ENCODE measurements at regions not wholly inside any gene's neighbourhood (a gene's known extent, or its start where the extent isn't known, plus 50 kb on each side); places are given as distances from the start of the nearest gene placed in this dataset.

GRCh38 chr18:70489571-70489970 lies 200.7 kb downstream of the SOCS6 start:
- no peaks in the 10 kb centered on the region for H3K9me3 ChIP-seq
- no peak overlapping the region for H3K4me2 ChIP-seq
- no peak overlapping the region for H3K27ac ChIP-seq
- WGBS (ENCODE audit: missing lambda C conversion rate): 4% methylated on average over 4 of the region's 4 CpGs
- FAIRE-seq (no peak), ATAC-seq (no peak), DNase-seq (ENCODE audit: low read depth in 1 of 2, low spot score in 1 of 2) (no peak)
- no peak overlapping the region for H3K4me3 ChIP-seq
- no peaks in the 10 kb centered on the region for H3K4me1 ChIP-seq
- ChIA-PET CTCF (interaction anchor here (0.6 to 3.1 kb wide), 9 partner anchors 7 to 1290 kb away, joined by 3 to 30 read pairs (median 5); no protein-coding TSS in a partner anchor), POLR2A (no interaction called here)
- TF ChIP-seq MYC (IDR thresholded peaks at IDR 0.05; ENCODE audit: borderline replicate concordance, low read length) (no peak), NPAS2 (CRISPR knock-in tag; IDR thresholded peaks at IDR 0.05; ENCODE audit: borderline replicate concordance) (no peak), BCL3 (IDR thresholded peaks at IDR 0.05) (no peak), REST (IDR thresholded peaks at IDR 0.05) (no peak), ZC3H11A (IDR thresholded peaks at IDR 0.05) (no peak), SMC3 (IDR thresholded peaks at IDR 0.05) (no peak), TP53 (CRISPR knock-in tag; IDR thresholded peaks at IDR 0.05) (no peak), NFE2L2 (conservative IDR thresholded peaks at IDR 0.05; ENCODE audit: low read length) (no peak), RCOR1 (IDR thresholded peaks at IDR 0.05; ENCODE audit: low read depth, low read length) (no peak), CHD4 (IDR thresholded peaks at IDR 0.05; ENCODE audit: borderline replicate concordance) (no peak), GATA3 (IDR thresholded peaks at IDR 0.05; ENCODE audit: borderline replicate concordance) (no peak), PBX3 (IDR thresholded peaks at IDR 0.05) (no peak)
- TF ChIP-seq, protein P1, sequence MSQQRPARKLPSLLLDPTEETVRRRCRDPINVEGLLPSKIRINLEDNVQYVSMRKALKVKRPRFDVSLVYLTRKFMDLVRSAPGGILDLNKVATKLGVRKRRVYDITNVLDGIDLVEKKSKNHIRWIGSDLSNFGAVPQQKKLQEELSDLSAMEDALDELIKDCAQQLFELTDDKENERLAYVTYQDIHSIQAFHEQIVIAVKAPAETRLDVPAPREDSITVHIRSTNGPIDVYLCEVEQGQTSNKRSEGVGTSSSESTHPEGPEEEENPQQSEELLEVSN (IDR thresholded peaks at IDR 0.05; ENCODE audit: borderline replicate concordance, low read depth): no peak
- TF ChIP-seq, protein P2, sequence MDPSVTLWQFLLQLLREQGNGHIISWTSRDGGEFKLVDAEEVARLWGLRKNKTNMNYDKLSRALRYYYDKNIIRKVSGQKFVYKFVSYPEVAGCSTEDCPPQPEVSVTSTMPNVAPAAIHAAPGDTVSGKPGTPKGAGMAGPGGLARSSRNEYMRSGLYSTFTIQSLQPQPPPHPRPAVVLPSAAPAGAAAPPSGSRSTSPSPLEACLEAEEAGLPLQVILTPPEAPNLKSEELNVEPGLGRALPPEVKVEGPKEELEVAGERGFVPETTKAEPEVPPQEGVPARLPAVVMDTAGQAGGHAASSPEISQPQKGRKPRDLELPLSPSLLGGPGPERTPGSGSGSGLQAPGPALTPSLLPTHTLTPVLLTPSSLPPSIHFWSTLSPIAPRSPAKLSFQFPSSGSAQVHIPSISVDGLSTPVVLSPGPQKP (IDR thresholded peaks at IDR 0.05; ENCODE audit: low read depth, low read length): no peak

GRCh38 chr18:70469916-70470315 lies 181.1 kb downstream of the SOCS6 start:
- Histone ChIP-seq H3K4me1 (no peaks in the 10 kb centered on the region), H3K9me3 (no peaks in the 10 kb centered on the region), H3K4me3 (no peak overlapping the region), H3K4me2 (no peak overlapping the region), H3K27ac (no peak overlapping the region)
- CTCF ChIA-PET: interaction anchor here (1.0 kb wide), 1 partner anchor 15 kb away, joined by 3 read pairs; no protein-coding TSS in a partner anchor
- POLR2A ChIA-PET: no interaction called here
- WGBS (ENCODE audit: missing lambda C conversion rate): 73% methylated on average over 5 of the region's 5 CpGs
- TF ChIP-seq MAZ (IDR thresholded peaks at IDR 0.05; ENCODE audit: borderline replicate concordance, low read depth, low read length) (no peak), CBX8 (IDR thresholded peaks at IDR 0.05) (no peak), ZFP36 (IDR thresholded peaks at IDR 0.05; ENCODE audit: borderline replicate concordance, partially characterized antibody) (no peak), BHLHE40 (IDR thresholded peaks at IDR 0.05; ENCODE audit: low read depth, low read length) (no peak), NFE2L2 (conservative IDR thresholded peaks at IDR 0.05; ENCODE audit: low read length) (no peak), POLR2AphosphoS2 (conservative IDR thresholded peaks at IDR 0.05; ENCODE audit: low read length) (no peak), GATA3 (IDR thresholded peaks at IDR 0.05; ENCODE audit: borderline replicate concordance) (no peak), RFX5 (IDR thresholded peaks at IDR 0.05) (no peak), RARB (CRISPR knock-in tag; IDR thresholded peaks at IDR 0.05) (no peak), TP53 (CRISPR knock-in tag; IDR thresholded peaks at IDR 0.05) (no peak), KDM1A (IDR thresholded peaks at IDR 0.05; ENCODE audit: low read depth) (no peak), ESRRA (IDR thresholded peaks at IDR 0.05; ENCODE audit: borderline replicate concordance, low read length) (no peak), KDM5A (IDR thresholded peaks at IDR 0.05) (no peak)
- TF ChIP-seq, protein P3, sequence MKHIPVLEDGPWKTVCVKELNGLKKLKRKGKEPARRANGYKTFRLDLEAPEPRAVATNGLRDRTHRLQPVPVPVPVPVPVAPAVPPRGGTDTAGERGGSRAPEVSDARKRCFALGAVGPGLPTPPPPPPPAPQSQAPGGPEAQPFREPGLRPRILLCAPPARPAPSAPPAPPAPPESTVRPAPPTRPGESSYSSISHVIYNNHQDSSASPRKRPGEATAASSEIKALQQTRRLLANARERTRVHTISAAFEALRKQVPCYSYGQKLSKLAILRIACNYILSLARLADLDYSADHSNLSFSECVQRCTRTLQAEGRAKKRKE (CRISPR knock-in tag; IDR thresholded peaks at IDR 0.05; ENCODE audit: low read depth): no peak
- FAIRE-seq: no peak
- no peak for DNase-seq (ENCODE audit: low read depth in 1 of 2, low spot score in 1 of 2)
- no peak for ATAC-seq
